ENCODE measurements at regions not wholly inside any gene's neighbourhood (a gene's known extent, or its start where the extent isn't known, plus 50 kb on each side); places are given as distances from the start of the nearest gene placed in this dataset.

DNA sequence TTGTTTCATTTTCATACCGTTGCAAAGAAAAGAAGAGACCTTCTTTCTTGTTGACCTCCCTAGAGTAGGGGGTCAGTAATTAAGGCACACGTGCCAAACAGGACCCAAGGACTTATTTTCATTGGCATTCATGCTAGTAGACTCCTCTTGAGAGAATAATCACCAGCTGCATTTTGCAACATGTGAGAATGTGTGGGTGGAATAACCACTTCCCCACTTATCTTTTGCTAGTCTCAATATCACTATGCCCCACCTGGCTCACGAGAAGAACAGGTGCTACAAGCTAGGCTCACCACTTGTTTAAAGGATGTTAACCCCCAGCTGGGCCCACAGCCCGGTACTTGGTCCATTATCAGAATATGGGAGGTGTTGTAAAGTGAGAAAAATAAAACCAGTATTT lies 460.7 kb upstream of the MEF2C start:
- no peak for TF ChIP-seq POLR2A (IDR thresholded peaks at IDR 0.05)
- TF ChIP-seq POLR2AphosphoS5 (IDR thresholded peaks at IDR 0.05) = no peak
- TF ChIP-seq, protein P1, sequence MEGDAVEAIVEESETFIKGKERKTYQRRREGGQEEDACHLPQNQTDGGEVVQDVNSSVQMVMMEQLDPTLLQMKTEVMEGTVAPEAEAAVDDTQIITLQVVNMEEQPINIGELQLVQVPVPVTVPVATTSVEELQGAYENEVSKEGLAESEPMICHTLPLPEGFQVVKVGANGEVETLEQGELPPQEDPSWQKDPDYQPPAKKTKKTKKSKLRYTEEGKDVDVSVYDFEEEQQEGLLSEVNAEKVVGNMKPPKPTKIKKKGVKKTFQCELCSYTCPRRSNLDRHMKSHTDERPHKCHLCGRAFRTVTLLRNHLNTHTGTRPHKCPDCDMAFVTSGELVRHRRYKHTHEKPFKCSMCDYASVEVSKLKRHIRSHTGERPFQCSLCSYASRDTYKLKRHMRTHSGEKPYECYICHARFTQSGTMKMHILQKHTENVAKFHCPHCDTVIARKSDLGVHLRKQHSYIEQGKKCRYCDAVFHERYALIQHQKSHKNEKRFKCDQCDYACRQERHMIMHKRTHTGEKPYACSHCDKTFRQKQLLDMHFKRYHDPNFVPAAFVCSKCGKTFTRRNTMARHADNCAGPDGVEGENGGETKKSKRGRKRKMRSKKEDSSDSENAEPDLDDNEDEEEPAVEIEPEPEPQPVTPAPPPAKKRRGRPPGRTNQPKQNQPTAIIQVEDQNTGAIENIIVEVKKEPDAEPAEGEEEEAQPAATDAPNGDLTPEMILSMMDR (IDR thresholded peaks at IDR 0.05) = no peak
